Stimulated activated CD4-positive, alpha-beta T cell treated with anti-CD3 and anti-CD28 coated beads, Interleukin-15, amount 100 ng/mL, for 1 hour (primary cell): ENCODE measurements at regions not wholly inside any gene's neighbourhood (a gene's known extent, or its start where the extent isn't known, plus 50 kb on each side); places are given as distances from the start of the nearest gene placed in this dataset.

Experiments
- DNase-seq, 2 donors: peaks; one replicate each; pipeline ENCODE4 v3.0.0-alpha.2; 2020; ENCODE audit warnings: low read depth in 1 of 2, low spot score in 1 of 2

GRCh38 chr4:149927514-149927913, 111.9 kb upstream of the IQCM start:
- DNase-seq, result no peak

GRCh38 chr4:149928507-149928906, 112.9 kb upstream of the IQCM start:
- no peak for DNase-seq

GRCh38 chr4:149931431-149931830, 115.8 kb upstream of the IQCM start:
- no peak for DNase-seq

- no peak for DNase-seq
These were observed 116.5 kb upstream of the IQCM start for GRCh38 chr4:149932188-149932587.

- DNase-seq, result no peak
These were observed 117.5 kb upstream of the IQCM start for GRCh38 chr4:149933120-149933519.

- DNase-seq, result no peak
These were observed 118.2 kb upstream of the IQCM start for GRCh38 chr4:149933883-149934282.

GRCh38 chr4:149949381-149949780, 128.9 kb upstream of the DCLK2 start:
- no peak for DNase-seq

- no peak for DNase-seq
These were observed 126.9 kb upstream of the DCLK2 start for GRCh38 chr4:149951152-149951900.

- DNase-seq, result no peak
These were observed 126.1 kb upstream of the DCLK2 start for GRCh38 chr4:149952101-149952500.

- no peak for DNase-seq
These were observed 125.5 kb upstream of the DCLK2 start for GRCh38 chr4:149952716-149953115.

- no peak for DNase-seq
These were observed 122.4 kb upstream of the DCLK2 start for GRCh38 chr4:149955780-149956390.

GRCh38 chr4:149956678-149957077, 121.6 kb upstream of the DCLK2 start:
- no peak for DNase-seq

- no peak for DNase-seq
These were observed 116.2 kb upstream of the DCLK2 start for GRCh38 chr4:149961876-149962597.

GRCh38 chr4:149964001-149964796, 114.0 kb upstream of the DCLK2 start:
- no peak for DNase-seq

GRCh38 chr4:149965206-149965605, 113.0 kb upstream of the DCLK2 start:
- DNase-seq, result no peak

GRCh38 chr4:149972407-149972806, 105.8 kb upstream of the DCLK2 start:
- no peak for DNase-seq

- no peak for DNase-seq
These were observed 105.1 kb upstream of the DCLK2 start for GRCh38 chr4:149973181-149973580.

- no peak for DNase-seq
These were observed 103.1 kb upstream of the DCLK2 start for GRCh38 chr4:149975172-149975571.

GRCh38 chr4:149980121-149980682, 98.0 kb upstream of the DCLK2 start:
- DNase-seq, result no peak

- DNase-seq, result peak in 1 of 2 donors; percentile 14
These were observed 97.3 kb upstream of the DCLK2 start for GRCh38 chr4:149980941-149981340.

- no peak for DNase-seq
These were observed 94.8 kb upstream of the DCLK2 start for GRCh38 chr4:149983401-149983800.
